Testis (tissue), 2 donors: ENCODE measurements at regions not wholly inside any gene's neighbourhood (a gene's known extent, or its start where the extent isn't known, plus 50 kb on each side); places are given as distances from the start of the nearest gene placed in this dataset.

Source experiments
- DNase-seq: peaks from one replicate; pipeline ENCODE4 v3.0.0-alpha.2; 2019
- H3K27ac ChIP-seq, 2 donors: fragments of 200-600 bp; sonication (generic); one replicate each; pipeline ENCODE4 v1.5.1; 2019
- H3K27me3 ChIP-seq: fragments of 200-600 bp; sonication (generic); one replicate; pipeline ENCODE4 v1.5.1; 2019
- H3K36me3 ChIP-seq: fragments of 200-600 bp; sonication (generic); one replicate; pipeline ENCODE4 v1.5.1; 2017; ENCODE audit warnings: low read depth; ENCODE audit errors: missing control alignments
- H3K4me1 ChIP-seq: fragments of 200-600 bp; sonication (generic); one replicate; pipeline ENCODE4 v1.5.1; 2019
- H3K4me3 ChIP-seq, 2 donors: fragments of 200-600 bp; sonication (generic); one replicate each; pipeline ENCODE4 v1.5.1; 2017 to 2019
- H3K9me3 ChIP-seq: fragments of 200-600 bp; sonication (generic); one replicate; pipeline ENCODE4 v1.5.1; 2017
- POLR2A ChIP-seq: fragments of 450-650 bp; IDR thresholded peaks from one replicate; pipeline ENCODE4 v1.6.1; 2017; ENCODE audit warnings: antibody characterized with exemption, mild to moderate bottlenecking, moderate library complexity
- WGBS, 2 donors: methylation state at CpG; one replicate each; pipeline ENCODE4 v1.1.5; 2018; 5-methylcytosine and 5-hydroxymethylcytosine counted together
- intact Hi-C: fragments of 100-400 bp; cut with DNase I; formaldehyde crosslinking; loops from one replicate; pipeline ENCODE4 v1.15.1; 2023; ENCODE audit warnings: low total_unique reads
- TF ChIP-seq, protein P1 (sequence below), 3 experiments: fragments of 450-650 bp in 2 of 3; fragments of 200-600 bp in 1 of 3; sonication (generic) in 1 of 3; IDR thresholded peaks; one replicate each; pipeline ENCODE4 v1.5.1; 2016 to 2019; ENCODE audit warnings: antibody characterized with exemption in 3 of 3, mild to moderate bottlenecking in 2 of 3, moderate library complexity in 1 of 3

DNA sequence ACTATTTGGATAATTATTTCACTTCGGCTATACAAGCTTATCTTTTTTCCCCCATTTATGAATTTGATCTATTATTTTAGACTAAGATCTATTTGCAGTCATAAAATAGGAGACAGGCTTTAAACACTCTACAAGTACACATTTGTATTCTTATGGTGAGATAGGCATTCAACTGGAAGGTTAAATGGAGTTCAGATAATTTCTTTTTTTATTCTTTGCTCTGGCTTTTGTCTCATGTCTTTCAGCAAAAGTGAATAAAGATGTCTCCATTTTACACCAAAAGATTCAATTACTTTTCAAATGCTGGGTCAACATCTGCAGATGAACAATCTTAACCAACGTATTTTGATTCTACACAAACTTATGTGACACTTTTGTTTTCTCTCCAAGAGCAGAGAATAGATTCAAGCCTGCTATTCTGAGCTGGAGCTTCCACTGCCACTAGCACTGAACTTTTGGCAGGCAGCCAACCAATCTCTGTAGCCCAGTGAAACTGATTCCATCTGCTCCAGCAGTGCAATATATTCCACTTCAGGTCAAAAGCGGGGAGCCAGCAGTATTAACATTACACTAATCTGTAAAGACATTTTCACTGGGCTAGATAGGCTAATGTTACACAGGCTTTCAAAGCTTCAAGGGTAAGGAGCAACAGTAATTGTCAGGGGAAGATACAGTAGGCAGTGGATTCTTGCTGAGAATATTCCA lies 452.0 kb upstream of the ZNF608 start:
- Histone ChIP-seq H3K4me3 (no peak overlapping the region), H3K27ac (no peak overlapping the region), H3K27me3 (no peaks in the 10 kb centered on the region), H3K9me3 (no peaks in the 10 kb centered on the region), H3K4me1 (peaks cover 11% of the 10 kb centered on the region), H3K36me3 (no peaks in the 10 kb centered on the region)
- DNase-seq = peak; percentile 84
- no peak for TF ChIP-seq POLR2A
- TF ChIP-seq, protein P1, sequence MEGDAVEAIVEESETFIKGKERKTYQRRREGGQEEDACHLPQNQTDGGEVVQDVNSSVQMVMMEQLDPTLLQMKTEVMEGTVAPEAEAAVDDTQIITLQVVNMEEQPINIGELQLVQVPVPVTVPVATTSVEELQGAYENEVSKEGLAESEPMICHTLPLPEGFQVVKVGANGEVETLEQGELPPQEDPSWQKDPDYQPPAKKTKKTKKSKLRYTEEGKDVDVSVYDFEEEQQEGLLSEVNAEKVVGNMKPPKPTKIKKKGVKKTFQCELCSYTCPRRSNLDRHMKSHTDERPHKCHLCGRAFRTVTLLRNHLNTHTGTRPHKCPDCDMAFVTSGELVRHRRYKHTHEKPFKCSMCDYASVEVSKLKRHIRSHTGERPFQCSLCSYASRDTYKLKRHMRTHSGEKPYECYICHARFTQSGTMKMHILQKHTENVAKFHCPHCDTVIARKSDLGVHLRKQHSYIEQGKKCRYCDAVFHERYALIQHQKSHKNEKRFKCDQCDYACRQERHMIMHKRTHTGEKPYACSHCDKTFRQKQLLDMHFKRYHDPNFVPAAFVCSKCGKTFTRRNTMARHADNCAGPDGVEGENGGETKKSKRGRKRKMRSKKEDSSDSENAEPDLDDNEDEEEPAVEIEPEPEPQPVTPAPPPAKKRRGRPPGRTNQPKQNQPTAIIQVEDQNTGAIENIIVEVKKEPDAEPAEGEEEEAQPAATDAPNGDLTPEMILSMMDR (IDR thresholded peaks at IDR 0.05) = no peak
- intact Hi-C loops = no loop called here
- 48 to 52% methylated on average over 3 of the region's 3 CpGs for WGBS, 2 donors

DNA sequence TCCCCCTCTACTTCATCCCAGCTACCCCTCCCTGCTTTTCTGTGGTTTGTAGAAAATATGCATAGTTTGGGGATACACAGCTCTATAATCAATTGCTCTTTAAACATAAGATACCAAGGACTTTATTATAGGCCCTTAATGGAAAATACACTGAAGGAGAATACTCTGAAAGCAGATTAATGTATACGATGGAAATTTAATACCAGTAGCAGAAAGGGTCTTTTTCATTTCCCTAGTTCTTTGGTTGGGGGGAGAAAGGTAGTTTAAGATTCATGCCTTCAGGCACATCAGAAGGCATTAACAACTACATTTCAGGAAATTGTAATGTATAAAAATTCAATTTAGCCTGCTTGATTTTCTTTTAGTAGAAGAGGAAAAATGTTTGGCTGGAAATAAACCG lies 452.9 kb upstream of the ZNF608 start:
- no peaks in the 10 kb centered on the region for H3K27me3 ChIP-seq
- no peaks in the 10 kb centered on the region for H3K36me3 ChIP-seq
- 89 to 91% methylated on average over 2 of the region's 2 CpGs for WGBS, 2 donors
- H3K27ac ChIP-seq = no peak overlapping the region
- no peak overlapping the region for H3K4me3 ChIP-seq
- intact Hi-C loops = no loop called here
- peaks cover 11% of the 10 kb centered on the region for H3K4me1 ChIP-seq
- H3K9me3 ChIP-seq = no peaks in the 10 kb centered on the region
- DNase-seq = no peak
- TF ChIP-seq, protein P1 (IDR thresholded peaks at IDR 0.05) = no peak
- no peak for TF ChIP-seq POLR2A

DNA sequence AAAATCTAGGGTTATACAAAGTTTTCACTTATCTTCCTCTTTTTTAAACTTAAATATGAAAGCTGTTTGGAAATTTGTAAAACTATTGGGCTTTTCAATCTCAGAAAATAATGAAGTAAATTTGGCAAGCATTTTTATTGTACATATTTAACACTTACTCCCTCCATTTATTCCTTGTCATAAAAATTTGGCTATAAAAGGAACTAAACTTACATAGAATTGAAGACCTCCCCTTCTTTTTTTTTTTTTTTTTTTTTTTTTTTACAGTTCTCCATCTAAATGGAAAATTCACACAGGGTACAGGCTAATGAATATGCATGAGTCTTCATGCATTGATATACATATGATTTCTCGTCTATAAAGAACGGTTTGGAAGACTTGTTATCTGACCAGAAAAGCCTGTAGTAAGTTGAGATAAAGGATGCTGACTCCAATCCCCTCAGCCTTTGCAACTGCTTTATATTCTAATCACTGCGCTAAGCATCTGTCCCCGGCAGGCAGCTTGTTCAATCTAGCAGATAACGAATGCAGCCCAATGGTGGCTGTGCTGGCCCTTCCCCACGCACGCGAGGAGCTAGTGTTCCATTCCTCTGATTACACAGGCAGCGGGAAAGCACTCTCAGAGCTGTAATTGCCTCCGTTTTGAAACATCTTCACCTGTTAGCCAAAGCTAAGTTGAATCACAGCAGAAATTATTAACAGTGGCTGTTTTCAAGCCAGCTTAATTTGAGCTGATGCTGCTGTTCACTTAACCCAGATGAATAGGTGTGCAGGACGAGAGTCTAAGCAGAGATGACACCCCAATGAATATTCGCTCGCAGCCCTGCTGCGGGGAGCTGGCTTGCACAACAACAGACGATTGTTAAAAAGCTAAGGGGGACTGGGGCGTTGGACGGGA lies 453.8 kb upstream of the ZNF608 start:
- Histone ChIP-seq H3K4me1 (peaks cover 11% of the 10 kb centered on the region), H3K9me3 (no peaks in the 10 kb centered on the region), H3K36me3 (no peaks in the 10 kb centered on the region), H3K4me3 (peak overlapping the region in 1 of 2 donors; percentile 7), H3K27me3 (no peaks in the 10 kb centered on the region), H3K27ac (no peak overlapping the region)
- no peak for TF ChIP-seq POLR2A
- TF ChIP-seq, protein P1 (IDR thresholded peaks at IDR 0.05) = no peak
- WGBS, 2 donors = 9 to 15% methylated on average over 12 to 17 of the region's 17 CpGs
- peak; percentile 64 for DNase-seq
- intact Hi-C loops = no loop called here

DNA sequence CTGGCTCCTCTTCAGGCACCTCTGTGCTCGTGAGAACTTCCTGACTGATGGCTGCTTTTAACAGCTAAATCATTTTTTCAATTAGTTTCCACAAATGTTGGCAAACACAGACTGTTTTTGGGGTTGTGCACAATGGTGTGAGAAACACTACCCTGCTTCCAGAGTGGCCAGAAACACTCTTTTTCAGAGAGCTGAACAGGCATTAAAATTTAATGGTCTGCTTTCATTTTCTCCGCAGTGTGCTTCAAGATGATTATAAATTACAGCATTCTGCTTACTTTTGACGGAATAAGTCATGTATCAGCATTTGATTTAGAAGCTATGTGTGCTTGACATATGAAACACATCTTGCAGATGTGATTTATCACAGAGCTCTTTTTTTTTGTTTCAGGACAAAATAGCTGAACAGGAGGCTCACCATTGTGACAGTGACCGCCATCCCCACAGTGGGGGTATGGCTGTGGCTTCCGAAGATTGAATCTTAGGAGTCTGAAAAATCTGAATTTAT lies 454.5 kb upstream of the ZNF608 start:
- intact Hi-C loops = no loop called here
- Histone ChIP-seq H3K36me3 (no peaks in the 10 kb centered on the region), H3K27me3 (no peaks in the 10 kb centered on the region), H3K4me1 (peaks cover 11% of the 10 kb centered on the region), H3K27ac (no peak overlapping the region), H3K4me3 (peak overlapping the region in 1 of 2 donors; percentile 7), H3K9me3 (no peaks in the 10 kb centered on the region)
- no peak for DNase-seq
- WGBS, 2 donors = 63 to 70% methylated on average over 5 of the region's 5 CpGs
- no peak for TF ChIP-seq POLR2A
- TF ChIP-seq, protein P1 (IDR thresholded peaks at IDR 0.05) = no peak
